Esophagus (tissue), 2 donors: ENCODE measurements at regions not wholly inside any gene's neighbourhood (a gene's known extent, or its start where the extent isn't known, plus 50 kb on each side); places are given as distances from the start of the nearest gene placed in this dataset.

Source experiments
- H3K27ac ChIP-seq, 2 donors: one replicate each; pipeline ENCODE4 v1.5.1; 2013; ENCODE audit warnings: low read depth in 2 of 2, mild to moderate bottlenecking in 2 of 2, inconsistent platforms in 1 of 2, low read length in 1 of 2, moderate library complexity in 1 of 2
- H3K27me3 ChIP-seq, 2 donors: one replicate each; pipeline ENCODE4 v1.6.1; 2013; ENCODE audit warnings: low read length in 2 of 2, control low read depth in 1 of 2, mild to moderate bottlenecking in 1 of 2; ENCODE audit not compliant: insufficient read depth in 2 of 2, control insufficient read depth in 1 of 2
- H3K36me3 ChIP-seq, 2 donors: one replicate each; pipeline ENCODE4 v1.6.1; 2013; ENCODE audit warnings: low read length in 1 of 2; ENCODE audit not compliant: control insufficient read depth in 2 of 2, insufficient read depth in 2 of 2
- H3K4me1 ChIP-seq, 2 donors: one replicate each; pipeline ENCODE4 v1.6.1; 2013; ENCODE audit warnings: low read length in 1 of 2; ENCODE audit not compliant: control insufficient read depth in 2 of 2, insufficient read depth in 2 of 2
- H3K4me3 ChIP-seq, 2 donors: one replicate each; pipeline ENCODE4 v1.5.1; 2013; ENCODE audit warnings: low read length in 2 of 2, mild to moderate bottlenecking in 2 of 2, low read depth in 1 of 2, moderate library complexity in 1 of 2
- H3K9me3 ChIP-seq, 2 donors: one replicate each; pipeline ENCODE4 v1.6.1; 2013; ENCODE audit warnings: mild to moderate bottlenecking in 2 of 2, low read depth in 1 of 2, low read length in 1 of 2, moderate library complexity in 1 of 2; ENCODE audit not compliant: control insufficient read depth in 2 of 2, insufficient read depth in 1 of 2
- WGBS, 2 donors: extraction: QIAGEN DNeasy Blood & Tissue Kit; methylation state at CpG; one replicate each; pipeline ENCODE4 v1.1.7; 2013; 5-methylcytosine and 5-hydroxymethylcytosine counted together
- donor health status: healthy with polysubstance abuse.
- donor health status: Bipolar disorder and iron deficiency.

DNA sequence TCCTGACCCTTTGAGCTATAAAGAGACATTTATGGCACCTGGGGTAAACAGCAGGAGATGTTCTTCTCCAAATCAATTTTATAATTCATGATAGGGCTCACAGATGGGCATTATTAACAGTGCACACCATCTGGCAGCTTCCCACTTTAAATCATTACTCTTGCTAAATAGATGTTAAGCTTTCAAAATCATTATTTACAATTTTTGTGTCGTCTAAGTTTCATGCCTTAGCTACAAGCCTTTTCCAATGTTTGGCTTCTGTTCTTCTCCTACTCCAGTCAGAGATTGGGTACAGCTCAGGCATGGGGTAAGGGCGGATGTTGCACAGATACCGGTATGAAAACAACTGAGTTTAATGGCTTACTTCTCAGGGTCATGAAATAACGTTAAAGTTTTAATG is 120.9 kb upstream of the PFN2 start:
- no peaks in the 10 kb centered on the region for H3K36me3 ChIP-seq
- WGBS, 2 donors: 58 to 63% methylated on average over 4 of the region's 4 CpGs
- H3K9me3 ChIP-seq: no peaks in the 10 kb centered on the region
- H3K4me1 ChIP-seq: no peaks in the 10 kb centered on the region
- no peak overlapping the region for H3K27ac ChIP-seq
- no peak overlapping the region for H3K4me3 ChIP-seq
- no peaks in the 10 kb centered on the region for H3K27me3 ChIP-seq

- Histone ChIP-seq H3K36me3 (no peaks in the 10 kb centered on the region), H3K9me3 (no peaks in the 10 kb centered on the region), H3K4me1 (no peaks in the 10 kb centered on the region), H3K27ac (no peak overlapping the region), H3K4me3 (no peak overlapping the region), H3K27me3 (no peaks in the 10 kb centered on the region)
- 66 to 70% methylated on average over 2 of the region's 2 CpGs for WGBS, 2 donors
Observed at GRCh38 chr3:150090877-150091276, 120.2 kb upstream of the PFN2 start.

GRCh38 chr3:150090006-150090405 is 119.3 kb upstream of the PFN2 start:
- H3K36me3 ChIP-seq: no peaks in the 10 kb centered on the region
- 70 to 75% methylated on average over 4 of the region's 4 CpGs for WGBS, 2 donors
- H3K27me3 ChIP-seq: no peaks in the 10 kb centered on the region
- no peaks in the 10 kb centered on the region for H3K4me1 ChIP-seq
- H3K27ac ChIP-seq: no peak overlapping the region
- no peak overlapping the region for H3K4me3 ChIP-seq
- H3K9me3 ChIP-seq: no peaks in the 10 kb centered on the region

DNA sequence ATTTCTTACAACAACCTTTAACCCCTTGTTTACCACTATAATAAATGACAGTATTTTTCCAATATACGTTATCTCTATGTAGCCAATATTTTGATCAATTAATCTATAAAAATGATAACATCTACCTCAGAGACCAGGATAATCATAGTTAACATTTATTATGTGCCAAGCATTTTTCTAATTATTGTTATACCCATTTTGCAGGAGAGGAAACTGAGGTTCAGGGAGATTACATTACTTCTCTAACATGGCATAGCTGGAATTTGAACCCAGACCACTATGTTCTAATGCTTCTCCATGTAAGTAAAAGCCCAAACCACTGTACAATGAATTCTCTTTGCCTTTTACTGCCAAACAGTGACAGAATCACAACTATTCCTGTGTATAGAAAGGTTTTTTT is 113.4 kb upstream of the PFN2 start:
- Histone ChIP-seq H3K36me3 (no peaks in the 10 kb centered on the region), H3K9me3 (no peaks in the 10 kb centered on the region), H3K4me1 (no peaks in the 10 kb centered on the region), H3K4me3 (no peak overlapping the region), H3K27me3 (no peaks in the 10 kb centered on the region), H3K27ac (no peak overlapping the region)
- 71 to 76% methylated on average over 1 of the region's 1 CpG for WGBS, 2 donors

GRCh38 chr3:150083655-150084042 is 113.0 kb upstream of the PFN2 start:
- no peak overlapping the region for H3K4me3 ChIP-seq
- H3K27ac ChIP-seq: no peak overlapping the region
- no peaks in the 10 kb centered on the region for H3K9me3 ChIP-seq
- 33 to 50% methylated on average over 8 of the region's 8 CpGs for WGBS, 2 donors
- no peaks in the 10 kb centered on the region for H3K36me3 ChIP-seq
- no peaks in the 10 kb centered on the region for H3K4me1 ChIP-seq
- H3K27me3 ChIP-seq: no peaks in the 10 kb centered on the region

GRCh38 chr3:150082898-150083654 is 112.4 kb upstream of the PFN2 start:
- Histone ChIP-seq H3K27me3 (no peaks in the 10 kb centered on the region), H3K27ac (no peak overlapping the region), H3K36me3 (no peaks in the 10 kb centered on the region), H3K4me3 (no peak overlapping the region), H3K9me3 (no peaks in the 10 kb centered on the region), H3K4me1 (no peaks in the 10 kb centered on the region)
- 75 to 77% methylated on average over 2 of the region's 2 CpGs for WGBS, 2 donors

DNA sequence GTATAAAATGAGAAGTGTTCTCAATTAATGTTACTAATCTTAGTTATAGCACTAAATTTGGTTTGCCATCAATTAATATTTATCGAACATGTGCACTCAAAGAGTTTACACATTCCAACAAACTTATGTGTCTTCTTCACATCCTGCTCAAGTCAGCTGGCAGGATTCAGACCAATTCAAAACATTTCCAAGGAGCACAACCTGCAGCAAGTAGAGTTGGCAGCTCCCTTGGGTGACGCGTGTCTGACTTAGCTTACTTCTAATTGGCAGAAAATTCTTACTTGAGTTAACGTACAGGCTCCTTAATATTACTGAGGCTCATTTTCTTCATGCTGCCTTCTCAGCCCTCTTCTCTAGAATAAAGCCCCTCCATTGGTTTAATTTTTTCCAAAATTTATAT is 110.4 kb upstream of the PFN2 start:
- Histone ChIP-seq H3K36me3 (no peaks in the 10 kb centered on the region), H3K4me3 (no peak overlapping the region), H3K9me3 (peaks cover 0 to 4% of the 10 kb centered on the region in 2 donors), H3K27ac (no peak overlapping the region), H3K27me3 (no peaks in the 10 kb centered on the region), H3K4me1 (no peaks in the 10 kb centered on the region)
- 48 to 59% methylated on average over 4 of the region's 4 CpGs for WGBS, 2 donors

GRCh38 chr3:150080058-150080730 is 109.5 kb upstream of the PFN2 start:
- WGBS, 2 donors: 52 to 60% methylated on average over 4 of the region's 4 CpGs
- Histone ChIP-seq H3K4me1 (no peaks in the 10 kb centered on the region), H3K27me3 (no peaks in the 10 kb centered on the region), H3K36me3 (no peaks in the 10 kb centered on the region), H3K4me3 (no peak overlapping the region), H3K9me3 (peaks cover 0 to 5% of the 10 kb centered on the region in 2 donors), H3K27ac (no peak overlapping the region)

DNA sequence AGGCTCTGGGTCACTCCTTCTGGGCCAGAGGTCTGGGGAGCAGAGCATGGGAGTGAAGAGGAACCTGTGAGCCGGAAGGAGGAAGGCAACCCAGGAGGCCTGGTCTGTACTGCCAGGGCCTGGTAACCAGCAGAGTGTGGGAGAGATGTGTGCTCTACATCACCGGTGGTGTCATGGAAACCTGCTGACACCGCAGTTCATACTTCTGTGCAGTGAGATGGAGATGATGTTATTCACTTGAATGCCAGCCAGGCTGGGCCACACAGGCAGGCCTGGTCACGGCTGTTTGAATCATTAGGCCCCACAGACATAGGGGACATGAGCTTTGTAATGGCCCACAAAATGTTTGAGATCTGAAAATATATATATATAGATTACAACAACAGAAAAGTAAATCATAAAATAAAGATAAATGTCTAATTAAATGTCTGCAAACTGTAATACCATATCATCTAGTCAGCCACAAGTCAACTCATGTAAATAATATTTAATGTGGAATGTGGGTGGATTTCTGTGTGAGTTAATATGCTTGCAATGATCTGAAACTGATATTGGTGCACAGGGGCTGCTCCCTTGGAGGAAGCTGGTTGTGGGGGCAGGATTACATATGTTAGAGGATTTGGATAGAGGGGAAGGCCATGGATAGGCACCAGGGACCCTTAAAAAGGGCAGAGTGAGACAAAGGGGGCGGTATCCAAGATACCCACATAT is 108.5 kb upstream of the PFN2 start:
- no peak overlapping the region for H3K27ac ChIP-seq
- H3K9me3 ChIP-seq: peaks cover 0 to 5% of the 10 kb centered on the region in 2 donors
- no peaks in the 10 kb centered on the region for H3K4me1 ChIP-seq
- H3K27me3 ChIP-seq: no peaks in the 10 kb centered on the region
- WGBS, 2 donors: 54 to 63% methylated on average over 5 of the region's 5 CpGs
- H3K36me3 ChIP-seq: no peaks in the 10 kb centered on the region
- no peak overlapping the region for H3K4me3 ChIP-seq
